ENCODE measurements at regions not wholly inside any gene's neighbourhood (a gene's known extent, or its start where the extent isn't known, plus 50 kb on each side); places are given as distances from the start of the nearest gene placed in this dataset.

DNA sequence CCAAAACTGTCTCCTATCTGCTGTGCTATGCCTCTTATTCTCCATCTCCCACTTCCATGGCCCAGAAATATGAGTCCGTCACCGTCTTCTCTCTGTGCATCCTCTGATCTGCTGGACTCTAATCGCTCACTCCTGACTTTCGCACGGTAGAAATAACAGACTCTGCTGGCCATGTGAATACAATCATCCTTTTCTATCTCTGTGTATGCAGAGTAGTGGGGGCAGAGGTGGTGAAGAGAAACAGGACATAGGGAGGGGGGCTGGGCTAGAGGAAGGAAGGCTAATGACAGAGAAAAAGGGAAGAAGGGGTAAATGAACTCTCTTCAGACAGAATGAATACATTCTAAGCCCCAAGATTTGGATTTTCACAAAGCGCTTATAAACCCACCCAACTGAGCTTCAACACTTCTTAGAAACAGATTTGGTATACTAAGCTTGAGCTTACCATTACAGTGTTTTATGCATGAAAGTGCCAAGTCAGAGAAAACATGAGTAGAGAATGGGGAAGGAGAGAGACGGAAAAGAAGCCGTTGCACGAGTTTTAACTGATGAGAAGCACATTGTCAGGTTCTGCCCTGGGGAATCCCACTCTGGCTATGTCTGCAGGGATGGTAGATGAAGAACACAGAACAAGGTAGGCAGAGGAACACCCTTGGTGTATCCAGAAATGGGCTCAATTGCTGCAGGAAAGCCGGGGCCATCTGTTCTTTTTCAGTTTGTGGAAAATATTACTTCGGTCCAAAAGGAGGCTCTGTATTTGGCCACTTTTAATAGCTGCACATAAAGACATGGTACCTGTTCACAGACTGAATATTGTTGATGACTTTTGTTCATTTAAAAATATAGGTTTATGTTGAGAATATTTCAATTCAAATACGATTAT lies 324.7 kb downstream of the ETS1 start:
- TF ChIP-seq, protein P1, sequence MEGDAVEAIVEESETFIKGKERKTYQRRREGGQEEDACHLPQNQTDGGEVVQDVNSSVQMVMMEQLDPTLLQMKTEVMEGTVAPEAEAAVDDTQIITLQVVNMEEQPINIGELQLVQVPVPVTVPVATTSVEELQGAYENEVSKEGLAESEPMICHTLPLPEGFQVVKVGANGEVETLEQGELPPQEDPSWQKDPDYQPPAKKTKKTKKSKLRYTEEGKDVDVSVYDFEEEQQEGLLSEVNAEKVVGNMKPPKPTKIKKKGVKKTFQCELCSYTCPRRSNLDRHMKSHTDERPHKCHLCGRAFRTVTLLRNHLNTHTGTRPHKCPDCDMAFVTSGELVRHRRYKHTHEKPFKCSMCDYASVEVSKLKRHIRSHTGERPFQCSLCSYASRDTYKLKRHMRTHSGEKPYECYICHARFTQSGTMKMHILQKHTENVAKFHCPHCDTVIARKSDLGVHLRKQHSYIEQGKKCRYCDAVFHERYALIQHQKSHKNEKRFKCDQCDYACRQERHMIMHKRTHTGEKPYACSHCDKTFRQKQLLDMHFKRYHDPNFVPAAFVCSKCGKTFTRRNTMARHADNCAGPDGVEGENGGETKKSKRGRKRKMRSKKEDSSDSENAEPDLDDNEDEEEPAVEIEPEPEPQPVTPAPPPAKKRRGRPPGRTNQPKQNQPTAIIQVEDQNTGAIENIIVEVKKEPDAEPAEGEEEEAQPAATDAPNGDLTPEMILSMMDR (IDR thresholded peaks at IDR 0.05; ENCODE audit: borderline replicate concordance), result no peak
- no peaks in the 10 kb centered on the region for H3K36me3 ChIP-seq
- no peaks in the 10 kb centered on the region for H3K9me3 ChIP-seq (replicated peaks)
- intact Hi-C loops (cut with micrococcal nuclease), result no loop called here
- no peaks in the 10 kb centered on the region for H3K4me1 ChIP-seq
- no peak overlapping the region for H3K4me3 ChIP-seq
- no peak for DNase-seq
- no peak overlapping the region for H3K27ac ChIP-seq (replicated peaks)
- H3K27me3 ChIP-seq (ENCODE audit: low read depth), result no peaks in the 10 kb centered on the region

- Histone ChIP-seq H3K36me3 (no peaks in the 10 kb centered on the region), H3K27ac (replicated peaks) (no peak overlapping the region), H3K4me1 (no peaks in the 10 kb centered on the region), H3K9me3 (replicated peaks) (no peaks in the 10 kb centered on the region), H3K27me3 (ENCODE audit: low read depth) (no peaks in the 10 kb centered on the region), H3K4me3 (no peak overlapping the region)
- intact Hi-C loops (cut with micrococcal nuclease), result no loop called here
- TF ChIP-seq, protein P1 (IDR thresholded peaks at IDR 0.05; ENCODE audit: borderline replicate concordance), result no peak
- no peak for DNase-seq
Measured at GRCh38 chr11:128261011-128261421, 326.3 kb downstream of the ETS1 start.

GRCh38 chr11:128260398-128260797 lies 327.0 kb downstream of the ETS1 start:
- no peaks in the 10 kb centered on the region for H3K4me1 ChIP-seq
- H3K9me3 ChIP-seq (replicated peaks), result no peaks in the 10 kb centered on the region
- TF ChIP-seq, protein P1 (IDR thresholded peaks at IDR 0.05; ENCODE audit: borderline replicate concordance), result no peak
- DNase-seq, result no peak
- no peak overlapping the region for H3K27ac ChIP-seq (replicated peaks)
- no peaks in the 10 kb centered on the region for H3K36me3 ChIP-seq
- intact Hi-C loops (cut with micrococcal nuclease), result no loop called here
- H3K27me3 ChIP-seq (ENCODE audit: low read depth), result no peaks in the 10 kb centered on the region
- H3K4me3 ChIP-seq, result no peak overlapping the region

GRCh38 chr11:128259816-128260215 lies 327.5 kb downstream of the ETS1 start:
- TF ChIP-seq, protein P1 (IDR thresholded peaks at IDR 0.05; ENCODE audit: borderline replicate concordance), result no peak

DNA sequence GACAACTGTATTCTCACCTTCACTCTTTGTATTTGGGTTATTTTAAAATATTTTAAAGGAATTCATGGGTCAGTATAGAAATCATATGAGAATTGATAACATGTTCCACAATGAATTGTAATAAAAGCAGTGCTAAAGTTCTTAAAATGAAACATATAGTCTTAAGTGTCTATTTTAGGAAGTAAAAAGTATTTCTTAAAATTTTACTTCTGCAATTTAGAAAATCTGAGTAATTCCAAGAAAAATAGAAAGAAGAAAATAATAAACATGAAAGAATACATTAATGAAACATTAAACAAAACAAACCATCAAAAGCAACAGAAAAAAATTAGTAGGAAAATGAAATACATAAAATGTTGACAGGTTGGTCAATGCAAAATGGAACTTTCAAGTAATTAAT lies 332.4 kb downstream of the ETS1 start:
- no peak for DNase-seq
- TF ChIP-seq, protein P1 (IDR thresholded peaks at IDR 0.05; ENCODE audit: borderline replicate concordance), result no peak

More at GRCh38 chr11:128259816-128260215, 327.5 kb downstream of the ETS1 start:
- Histone ChIP-seq H3K4me1 (no peaks in the 10 kb centered on the region), H3K27ac (replicated peaks) (no peak overlapping the region), H3K9me3 (replicated peaks) (no peaks in the 10 kb centered on the region), H3K4me3 (no peak overlapping the region), H3K27me3 (ENCODE audit: low read depth) (no peaks in the 10 kb centered on the region), H3K36me3 (no peaks in the 10 kb centered on the region)
- intact Hi-C loops (cut with micrococcal nuclease), result no loop called here
- DNase-seq, result no peak

More for the DNA sequence above, 332.4 kb downstream of the ETS1 start:
- no peaks in the 10 kb centered on the region for H3K36me3 ChIP-seq
- H3K4me1 ChIP-seq, result no peaks in the 10 kb centered on the region
- no peak overlapping the region for H3K27ac ChIP-seq (replicated peaks)
- intact Hi-C loops (cut with micrococcal nuclease), result no loop called here
- no peaks in the 10 kb centered on the region for H3K9me3 ChIP-seq (replicated peaks)
- H3K27me3 ChIP-seq (ENCODE audit: low read depth), result no peaks in the 10 kb centered on the region
- H3K4me3 ChIP-seq, result no peak overlapping the region

Data from left ventricle myocardium inferior (tissue), 1 donor.